PFSK-1 (cell line): ENCODE measurements at regions not wholly inside any gene's neighbourhood (a gene's known extent, or its start where the extent isn't known, plus 50 kb on each side); places are given as distances from the start of the nearest gene placed in this dataset.

Experiments used
- FOXP2 ChIP-seq: optimal IDR thresholded peaks from 2 replicates; pipeline ENCODE3; 2011; ENCODE audit warnings: borderline replicate concordance, control low read depth, inconsistent platforms; ENCODE audit not compliant: insufficient read depth; ENCODE audit errors: extremely low read length, extremely low read depth
- POLR2AphosphoS5 ChIP-seq: IDR thresholded peaks from 2 replicates; pipeline ENCODE4 v1.6.1; 2012; ENCODE audit warnings: low read depth, mild to moderate bottlenecking, control low read depth, low read length, moderate library complexity
- REST ChIP-seq, 2 experiments: IDR thresholded peaks; 2 replicates each; pipeline versions ENCODE4 v1.6.1 to v1.8.0; 2011 to 2012; ENCODE audit warnings: low read depth in 2 of 2, low read length in 2 of 2, control low read depth in 1 of 2, inconsistent platforms in 1 of 2, mild to moderate bottlenecking in 1 of 2, moderate library complexity in 1 of 2; ENCODE audit not compliant: insufficient read depth in 1 of 2
- SIN3A ChIP-seq: IDR thresholded peaks from 2 replicates; pipeline ENCODE4 v1.6.1; 2012; ENCODE audit warnings: mild to moderate bottlenecking, low read length, moderate library complexity, borderline replicate concordance; ENCODE audit not compliant: insufficient read depth
- TAF1 ChIP-seq: IDR thresholded peaks from 2 replicates; pipeline ENCODE4 v1.6.1; 2012; ENCODE audit warnings: low read length, control low read depth, borderline replicate concordance; ENCODE audit not compliant: insufficient read depth

- TF ChIP-seq FOXP2 = no peak
- no peak for TF ChIP-seq POLR2AphosphoS5
- TF ChIP-seq SIN3A = no peak
Measured at GRCh38 chr18:27673861-27674260, 488.8 kb upstream of the CHST9 start.

- TF ChIP-seq POLR2AphosphoS5 (no peak), REST (IDR thresholded peaks at IDR 0.05; ENCODE audit: insufficient read depth in 1 of 2, low read depth in 2 of 2, low read length in 2 of 2) (no peak), TAF1 (no peak), FOXP2 (no peak), SIN3A (no peak)
Measured at GRCh38 chr18:27668158-27668557, 483.1 kb upstream of the CHST9 start.

GRCh38 chr18:27667064-27667463 is 482.0 kb upstream of the CHST9 start:
- TF ChIP-seq POLR2AphosphoS5 (no peak), FOXP2 (no peak), SIN3A (no peak), REST (IDR thresholded peaks at IDR 0.05; ENCODE audit: insufficient read depth in 1 of 2, low read depth in 2 of 2, low read length in 2 of 2) (no peak), TAF1 (no peak)

GRCh38 chr18:27666016-27666415 is 480.9 kb upstream of the CHST9 start:
- no peak for TF ChIP-seq SIN3A
- no peak for TF ChIP-seq FOXP2
- no peak for TF ChIP-seq TAF1
- no peak for TF ChIP-seq REST (IDR thresholded peaks at IDR 0.05; ENCODE audit: insufficient read depth in 1 of 2, low read depth in 2 of 2, low read length in 2 of 2)
- no peak for TF ChIP-seq POLR2AphosphoS5

GRCh38 chr18:27665264-27665799 is 480.2 kb upstream of the CHST9 start:
- TF ChIP-seq FOXP2 (no peak), REST (IDR thresholded peaks at IDR 0.05; ENCODE audit: insufficient read depth in 1 of 2, low read depth in 2 of 2, low read length in 2 of 2) (no peak), POLR2AphosphoS5 (no peak), SIN3A (no peak), TAF1 (no peak)
